SH-SY5Y (cell line): ENCODE measurements at regions not wholly inside any gene's neighbourhood (a gene's known extent, or its start where the extent isn't known, plus 50 kb on each side); places are given as distances from the start of the nearest gene placed in this dataset.

ENCODE experiments used
- GATA2 ChIP-seq: IDR thresholded peaks from 2 replicates; pipeline ENCODE4 v1.6.1; 2011; ENCODE audit warnings: mild to moderate bottlenecking, low read depth, low read length
- GATA3 ChIP-seq: IDR thresholded peaks from 2 replicates; pipeline ENCODE4 v1.6.1; 2011; ENCODE audit warnings: low read depth, mild to moderate bottlenecking, low read length, moderate library complexity

DNA sequence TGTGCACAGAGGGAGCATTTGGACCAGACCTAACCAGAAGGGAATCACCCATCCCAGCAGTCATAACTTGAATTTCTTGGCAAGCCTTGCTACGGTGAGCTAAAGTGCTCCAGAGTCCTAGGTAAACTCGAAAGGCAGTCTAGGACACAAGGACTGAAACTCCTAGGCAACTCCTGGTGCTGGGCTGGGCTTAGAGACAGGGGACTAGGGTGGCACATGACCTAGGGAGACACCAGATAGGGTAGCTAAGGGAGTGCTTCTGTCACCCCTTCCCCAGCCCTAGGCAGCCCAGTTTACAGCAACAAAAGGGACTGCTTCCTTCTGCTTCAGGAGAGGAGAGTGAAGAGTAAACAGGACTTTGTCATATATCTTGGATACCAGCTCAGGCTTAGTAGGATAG, 256.4 kb upstream of the ARHGEF26 start:
- TF ChIP-seq GATA2 (no peak), GATA3 (no peak)
